ENCODE measurements at regions not wholly inside any gene's neighbourhood (a gene's known extent, or its start where the extent isn't known, plus 50 kb on each side); places are given as distances from the start of the nearest gene placed in this dataset.

DNA sequence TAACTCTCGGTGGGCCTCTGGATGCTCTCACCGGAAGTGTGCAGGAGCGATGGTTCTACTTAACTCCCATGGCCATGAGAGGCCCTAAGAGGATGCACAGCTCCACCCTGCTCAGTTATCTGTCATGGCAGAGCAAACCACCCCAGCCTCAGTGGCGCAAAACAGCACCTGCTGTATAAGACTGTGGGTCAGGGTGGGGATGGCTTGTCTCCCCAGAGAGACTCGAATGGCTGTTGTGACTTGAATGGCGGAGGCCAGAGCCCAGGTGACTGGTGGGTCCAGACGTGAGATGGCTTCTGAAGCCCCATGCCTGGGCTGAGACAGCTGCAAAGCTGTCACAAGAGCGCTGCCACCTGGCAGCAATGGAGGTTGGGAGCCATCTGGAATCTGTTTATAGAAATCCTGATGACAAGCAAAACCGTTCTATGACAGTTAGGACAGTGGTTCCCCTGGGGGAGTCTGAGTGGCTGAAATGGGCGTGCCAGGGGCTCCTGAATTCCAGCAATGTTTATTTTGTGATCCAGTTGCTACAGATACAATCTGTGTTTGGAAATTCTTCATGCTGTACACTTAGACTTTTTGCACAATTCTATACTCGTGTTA lies 490.5 kb downstream of the TCERG1L start:
- no peak for TF ChIP-seq EZH2phosphoT487 (IDR thresholded peaks at IDR 0.05; ENCODE audit: borderline replicate concordance, low read length)
- TF ChIP-seq, protein P1, sequence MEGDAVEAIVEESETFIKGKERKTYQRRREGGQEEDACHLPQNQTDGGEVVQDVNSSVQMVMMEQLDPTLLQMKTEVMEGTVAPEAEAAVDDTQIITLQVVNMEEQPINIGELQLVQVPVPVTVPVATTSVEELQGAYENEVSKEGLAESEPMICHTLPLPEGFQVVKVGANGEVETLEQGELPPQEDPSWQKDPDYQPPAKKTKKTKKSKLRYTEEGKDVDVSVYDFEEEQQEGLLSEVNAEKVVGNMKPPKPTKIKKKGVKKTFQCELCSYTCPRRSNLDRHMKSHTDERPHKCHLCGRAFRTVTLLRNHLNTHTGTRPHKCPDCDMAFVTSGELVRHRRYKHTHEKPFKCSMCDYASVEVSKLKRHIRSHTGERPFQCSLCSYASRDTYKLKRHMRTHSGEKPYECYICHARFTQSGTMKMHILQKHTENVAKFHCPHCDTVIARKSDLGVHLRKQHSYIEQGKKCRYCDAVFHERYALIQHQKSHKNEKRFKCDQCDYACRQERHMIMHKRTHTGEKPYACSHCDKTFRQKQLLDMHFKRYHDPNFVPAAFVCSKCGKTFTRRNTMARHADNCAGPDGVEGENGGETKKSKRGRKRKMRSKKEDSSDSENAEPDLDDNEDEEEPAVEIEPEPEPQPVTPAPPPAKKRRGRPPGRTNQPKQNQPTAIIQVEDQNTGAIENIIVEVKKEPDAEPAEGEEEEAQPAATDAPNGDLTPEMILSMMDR (conservative IDR thresholded peaks at IDR 0.05; ENCODE audit: low read depth, low read length), result no peak
- no peak for TF ChIP-seq EZH2 (IDR thresholded peaks at IDR 0.05; ENCODE audit: low read length, unreplicated experiment)
